ENCODE measurements at regions not wholly inside any gene's neighbourhood (a gene's known extent, or its start where the extent isn't known, plus 50 kb on each side); places are given as distances from the start of the nearest gene placed in this dataset.
"Not testable (repeated sequence)": the region's sequence is repeated elsewhere in the genome, so short reads cannot be mapped to it uniquely, and the experiment has no call there.

DNA sequence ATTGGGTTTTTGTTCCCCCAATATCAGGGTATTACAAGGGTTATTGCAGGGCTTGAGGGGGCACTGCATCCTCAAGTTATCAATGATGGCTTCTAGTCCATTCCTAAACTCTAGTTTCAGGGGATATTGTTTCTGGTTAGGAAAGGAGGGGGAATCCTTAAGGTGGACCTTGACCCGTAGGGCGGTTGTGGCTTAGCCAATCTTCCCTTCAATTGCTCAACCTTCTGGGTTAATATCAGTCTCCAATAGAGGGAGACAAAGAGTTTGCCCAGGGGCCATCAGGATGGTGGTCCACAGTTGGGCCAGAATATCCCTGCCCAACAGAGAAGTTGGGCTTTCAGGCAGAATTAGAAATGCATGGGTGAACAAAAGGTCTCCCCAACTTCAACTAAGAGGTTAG, 214.9 kb downstream of the BCHE start:
- DNase-seq = no peak

DNA sequence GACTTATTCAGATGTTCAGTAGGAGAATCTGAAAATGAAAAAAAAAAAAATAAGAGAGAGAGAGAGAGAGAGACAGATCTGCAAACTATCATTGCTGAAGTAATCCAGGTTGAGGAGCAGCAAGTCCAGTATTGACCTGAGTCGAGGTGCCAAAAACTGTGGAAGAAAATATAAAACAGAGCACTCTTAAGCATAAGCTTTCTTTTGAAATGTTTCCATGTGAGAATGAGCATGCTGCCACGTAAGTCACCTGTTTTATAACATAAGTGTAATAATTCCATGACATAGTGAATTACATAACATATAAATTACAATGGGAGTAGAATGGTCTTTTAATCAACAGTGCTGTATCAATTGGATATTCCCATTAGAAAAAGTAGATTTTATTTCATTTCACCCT, 218.2 kb downstream of the BCHE start:
- DNase-seq = no peak

DNA sequence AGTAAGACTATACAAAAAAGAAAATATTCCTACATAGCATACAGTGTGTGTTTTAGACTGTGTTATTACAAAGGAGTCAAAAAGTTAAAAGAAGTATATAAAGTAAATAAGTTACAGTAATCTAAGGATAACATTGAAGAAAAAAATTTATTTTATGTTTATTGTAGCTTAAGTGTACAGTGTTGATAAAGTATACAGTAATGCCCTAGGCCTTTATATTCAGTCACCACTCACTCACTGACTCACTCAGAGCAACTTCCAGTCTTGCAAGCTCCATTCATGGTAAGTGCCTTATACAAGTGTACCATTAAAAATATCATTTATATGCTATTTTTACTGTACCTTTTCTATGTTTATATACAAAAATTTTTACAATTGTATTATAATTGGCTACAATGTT, 220.1 kb downstream of the BCHE start:
- no peak for DNase-seq

DNA sequence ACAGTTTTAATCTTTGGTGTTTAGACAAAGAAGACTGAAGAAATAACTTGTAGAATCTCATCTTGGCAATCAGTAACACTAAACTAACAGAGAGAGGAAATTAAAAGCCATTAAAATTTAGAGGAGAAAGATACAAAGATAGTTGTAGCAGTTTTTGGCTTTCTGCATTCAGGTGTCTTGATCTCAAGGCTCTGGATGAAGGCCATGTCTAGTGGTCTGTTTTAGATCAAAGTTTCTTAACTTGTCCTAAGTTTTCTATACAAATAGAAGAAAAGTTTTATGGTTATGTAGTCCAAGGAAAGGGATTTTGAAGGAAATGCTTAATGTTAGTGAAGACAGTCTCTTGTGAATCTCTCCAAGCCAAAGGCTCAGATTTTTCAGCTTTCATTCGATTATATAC, 222.9 kb downstream of the BCHE start:
- no peak for DNase-seq

DNA sequence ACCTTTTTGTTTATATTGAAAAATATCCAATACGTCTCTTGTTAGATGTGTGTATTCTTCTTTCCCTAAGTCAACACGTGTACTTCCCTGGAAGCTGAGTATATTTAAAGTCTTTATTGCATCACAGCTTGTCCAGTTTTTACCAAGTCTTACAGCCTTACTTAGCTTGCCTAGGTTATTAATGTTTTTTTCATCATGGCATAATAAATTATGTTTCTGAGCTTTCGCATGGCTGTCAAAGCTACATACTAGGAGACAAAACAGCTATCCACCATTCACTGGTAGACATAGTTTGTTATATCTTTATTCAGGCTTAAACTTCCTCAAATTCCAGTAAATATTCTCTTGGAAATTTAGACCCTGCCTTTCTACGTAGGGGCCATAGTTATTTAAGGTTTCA, 224.2 kb downstream of the BCHE start:
- no peak for DNase-seq

DNA sequence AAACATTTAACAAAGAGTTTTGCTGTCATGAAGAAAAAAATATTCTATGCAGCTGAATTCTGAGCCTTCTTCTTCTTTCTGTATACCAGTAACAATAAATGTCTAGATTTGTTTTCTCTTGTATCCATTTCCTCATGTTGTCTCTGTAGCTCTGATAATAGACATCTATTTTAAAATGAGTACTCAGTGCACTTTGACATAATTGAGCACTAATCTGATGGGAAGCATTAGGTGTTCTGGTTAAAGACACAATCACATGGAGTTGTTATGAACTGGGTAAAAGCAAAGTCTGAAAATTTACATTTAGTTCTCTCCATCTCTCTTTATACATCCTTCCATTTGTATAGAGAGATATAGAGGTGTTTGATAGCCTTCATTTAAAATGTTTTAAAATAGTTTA, 230.0 kb downstream of the BCHE start:
- DNase-seq = no peak

DNA sequence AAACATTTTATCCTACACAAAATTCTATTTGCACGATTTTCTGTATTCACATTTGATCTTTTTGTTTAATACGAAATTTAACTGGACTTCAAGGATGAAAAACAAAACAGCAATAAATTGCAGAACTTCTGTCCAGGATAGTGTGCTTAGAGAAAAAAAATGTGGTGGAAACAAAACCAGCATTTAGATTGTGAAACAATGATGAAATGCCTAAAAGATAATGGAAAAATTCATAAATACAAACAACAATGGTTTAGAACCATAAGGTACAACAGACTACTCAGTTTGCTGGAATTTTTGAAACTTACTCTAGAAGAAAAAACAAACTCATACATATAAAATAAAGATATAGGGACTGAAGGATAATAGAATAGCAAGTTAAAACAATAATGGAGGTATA, 234.0 kb downstream of the BCHE start:
- DNase-seq = no peak

DNA sequence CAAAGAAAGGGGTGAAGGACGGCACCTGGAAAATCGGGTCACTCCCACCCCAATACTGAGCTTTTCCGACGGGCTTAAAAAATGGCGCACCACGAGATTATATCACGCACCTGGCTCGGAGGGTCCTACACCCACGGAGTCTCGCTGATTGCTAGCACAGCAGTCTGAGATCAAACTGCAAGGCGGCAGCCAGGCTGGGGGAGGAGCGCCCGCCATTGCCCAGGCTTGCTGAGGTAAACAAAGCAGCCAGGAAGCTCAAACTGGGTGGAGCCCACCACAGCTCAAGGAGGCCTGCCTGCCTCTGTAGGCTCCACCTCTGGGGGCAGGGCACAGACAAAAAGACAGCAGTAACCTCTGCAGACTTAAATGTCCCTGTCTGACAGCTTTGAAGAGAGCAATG, 264.7 kb downstream of the BCHE start:
- DNase-seq = not testable (repeated sequence)

DNA sequence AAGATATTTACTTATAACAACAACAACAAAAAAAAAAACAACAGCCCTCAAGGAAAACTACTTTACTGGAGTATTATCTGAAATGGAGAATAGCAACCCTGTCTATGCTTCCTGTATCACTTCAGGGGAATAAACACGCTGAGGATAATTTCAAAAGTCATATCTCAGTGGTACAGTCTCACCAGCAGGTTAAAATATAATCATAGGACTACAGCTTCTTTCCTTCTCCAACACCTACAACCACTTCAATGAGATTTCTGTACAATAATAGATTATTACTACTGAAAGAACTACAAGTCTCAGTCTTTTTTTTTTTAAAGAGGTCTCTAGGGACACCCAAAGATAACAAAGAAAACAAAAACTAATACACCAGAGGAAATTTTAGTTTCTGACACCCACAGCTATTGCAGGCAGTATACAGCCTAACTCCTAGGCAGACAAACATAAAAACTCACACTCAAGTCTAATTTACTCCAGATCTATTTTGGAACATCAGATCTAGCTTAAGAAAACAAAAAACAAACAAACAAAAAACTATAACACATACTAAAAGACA, 268.2 kb downstream of the BCHE start:
- DNase-seq = no peak

DNA sequence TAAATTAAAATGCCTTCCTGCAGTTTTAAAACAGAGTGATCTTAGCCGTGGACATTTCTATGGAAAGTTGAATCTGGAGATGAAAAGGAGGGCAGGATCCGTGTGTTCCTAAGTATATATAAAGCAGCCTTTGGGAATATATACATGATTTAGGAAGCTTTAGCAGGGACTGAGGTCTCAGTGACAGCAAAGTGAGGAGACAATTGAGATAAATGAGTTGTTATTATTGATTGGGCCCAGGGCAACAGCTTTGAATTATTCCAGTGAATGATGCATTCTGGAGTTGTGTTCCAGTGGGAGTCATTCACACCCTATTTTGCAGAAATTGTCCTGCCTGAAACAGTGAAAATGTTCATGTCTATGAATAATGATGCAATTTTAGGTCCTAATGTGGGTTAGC, 281.4 kb downstream of the BCHE start:
- DNase-seq = no peak

DNA sequence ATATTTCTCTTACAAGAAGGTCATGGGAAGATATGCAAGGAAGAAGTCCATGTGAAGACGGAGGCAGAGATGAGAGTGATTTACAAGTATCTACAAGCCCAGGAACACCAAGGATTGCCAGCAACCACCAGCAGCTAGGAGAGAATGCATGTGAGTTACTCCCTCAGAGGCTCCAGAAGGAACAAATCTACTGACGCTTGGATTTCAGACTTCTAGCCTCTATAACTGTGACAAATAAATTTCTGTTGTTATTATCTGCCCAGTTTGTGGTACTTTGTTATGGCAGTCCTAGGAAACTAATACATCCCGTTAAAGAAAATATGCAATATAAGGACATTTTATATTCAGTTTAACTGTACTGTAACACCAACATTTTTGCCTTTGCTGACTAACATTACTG, 283.9 kb downstream of the BCHE start:
- DNase-seq = no peak

DNA sequence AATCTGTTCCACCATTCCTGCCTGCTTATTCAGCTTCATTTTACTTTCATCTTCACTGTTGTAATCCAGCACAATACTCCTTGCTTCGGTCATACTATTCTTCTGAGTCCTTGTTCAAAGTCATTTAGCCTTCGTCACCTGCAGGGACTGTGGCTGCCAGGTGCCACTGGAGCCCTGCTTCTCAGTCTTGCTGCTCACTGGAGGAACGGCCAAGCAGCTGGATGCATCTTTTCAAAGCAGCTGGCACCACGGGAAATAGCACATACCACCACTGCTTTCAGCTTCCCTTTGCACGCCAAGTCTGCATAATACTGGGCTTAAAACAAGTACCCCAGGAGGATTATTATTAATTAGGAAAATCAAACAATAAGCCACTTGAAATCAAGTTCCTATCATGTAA, 287.6 kb downstream of the BCHE start:
- DNase-seq = no peak

DNA sequence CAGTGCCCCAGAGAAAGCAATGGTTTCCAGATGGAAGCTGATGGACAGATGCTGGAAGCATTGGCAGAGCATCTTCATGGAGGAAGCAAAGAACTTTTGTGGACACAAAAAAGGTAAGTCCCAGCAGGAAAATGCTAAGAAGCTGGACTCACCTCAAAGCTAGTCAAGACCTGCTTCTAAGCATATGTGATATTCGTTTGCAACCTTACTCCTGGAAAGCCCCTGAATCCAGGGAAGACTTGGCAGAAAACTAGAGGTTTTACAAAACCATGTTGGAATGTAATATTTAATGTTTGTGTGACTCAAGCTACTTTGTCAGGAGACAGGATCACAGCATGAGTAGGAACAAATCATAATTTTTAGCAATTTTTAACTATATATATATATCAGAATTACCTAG, 288.2 kb downstream of the BCHE start:
- DNase-seq = no peak

DNA sequence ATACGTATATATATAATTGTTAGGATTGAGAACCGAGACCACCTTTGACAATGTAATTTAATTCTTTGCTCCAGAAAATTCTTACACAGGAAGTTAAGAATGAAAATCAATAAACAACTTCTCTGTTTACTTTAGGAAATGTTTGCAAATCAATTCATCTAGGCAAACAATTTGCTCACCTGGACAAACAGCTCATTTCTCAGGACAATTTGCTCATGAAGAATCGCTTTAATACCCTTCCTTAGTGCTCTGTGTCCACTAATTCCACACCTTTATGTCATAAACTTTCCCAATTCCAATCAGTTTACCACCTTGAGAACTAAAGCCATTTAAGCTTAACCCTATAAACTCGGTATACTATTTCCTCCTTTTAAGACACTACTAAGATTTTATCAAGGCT, 292.2 kb downstream of the BCHE start:
- DNase-seq = no peak

DNA sequence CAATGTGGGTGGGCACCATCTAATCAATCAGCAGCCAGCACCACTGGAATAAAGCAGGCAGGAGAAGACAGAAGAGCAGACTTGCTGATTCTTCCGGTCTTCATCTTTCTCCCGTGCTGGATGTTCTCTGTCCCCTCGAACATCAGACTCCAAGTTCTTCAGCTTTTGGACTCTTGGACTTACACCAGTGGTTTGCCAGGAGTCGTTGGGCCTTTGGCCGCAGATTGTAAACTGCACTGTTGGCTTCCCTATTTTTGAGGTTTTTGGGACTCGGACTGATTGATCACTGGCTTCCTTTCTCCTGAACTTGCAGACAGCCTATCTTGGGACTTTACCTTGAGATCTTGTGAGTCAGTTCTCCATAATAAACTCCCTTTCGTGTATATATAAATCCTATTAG, 292.8 kb downstream of the BCHE start:
- DNase-seq = no peak

DNA sequence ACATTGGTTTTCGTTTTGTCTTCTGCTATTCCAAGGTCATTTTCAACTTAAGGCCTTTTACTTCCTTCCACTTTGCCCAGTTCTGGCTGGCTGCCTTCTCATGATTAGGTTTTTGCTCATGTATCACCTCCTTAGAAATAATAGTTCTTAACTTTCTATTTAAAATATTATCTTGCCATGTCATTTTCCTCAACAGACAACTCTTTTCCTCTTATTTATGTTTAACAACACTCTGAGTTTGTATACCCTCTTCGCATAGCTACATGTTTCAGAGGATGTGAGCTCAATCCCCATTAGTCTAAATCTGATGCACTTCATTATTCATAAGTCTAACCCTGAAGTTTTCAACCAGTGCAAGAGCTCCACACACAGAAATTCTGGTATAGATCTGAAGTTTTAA, 299.1 kb downstream of the BCHE start:
- DNase-seq = no peak

DNA sequence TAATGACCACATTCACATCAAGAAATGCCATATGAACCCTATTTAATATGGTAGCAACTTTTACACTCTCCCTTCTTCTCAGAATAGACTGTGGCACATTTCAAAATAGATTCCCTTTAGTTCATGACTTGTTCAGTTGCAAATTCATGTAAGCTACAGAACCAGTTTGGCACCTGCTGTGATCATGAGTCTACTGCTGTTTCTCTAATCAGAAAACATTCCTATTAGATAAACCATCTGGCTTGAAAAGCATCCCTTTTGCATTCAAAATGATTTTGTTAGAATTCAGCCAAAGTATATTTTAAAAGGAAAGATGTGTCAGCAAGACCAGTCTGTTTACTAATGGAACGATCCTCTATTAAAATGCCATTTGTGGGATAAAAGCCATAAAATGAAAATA, 304.4 kb downstream of the BCHE start:
- no peak for DNase-seq

DNA sequence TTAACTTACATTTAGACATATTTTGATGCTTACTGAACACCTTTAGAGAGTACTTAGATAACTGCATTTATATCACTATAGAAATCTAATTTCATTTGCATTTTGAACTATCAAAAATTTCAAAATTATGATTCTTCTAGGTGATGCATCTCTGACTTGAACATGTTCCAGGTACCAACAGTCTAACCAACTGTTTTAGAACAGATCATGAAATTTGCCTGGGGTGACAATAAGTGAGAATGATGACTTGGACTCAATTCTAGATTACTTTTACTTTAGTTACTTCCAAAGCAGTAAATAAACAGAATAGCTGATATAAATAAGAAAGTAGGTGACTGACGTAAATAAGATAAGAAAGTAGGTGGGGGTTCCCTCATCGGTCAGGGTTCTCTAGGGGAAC, 307.8 kb downstream of the BCHE start:
- DNase-seq = no peak

DNA sequence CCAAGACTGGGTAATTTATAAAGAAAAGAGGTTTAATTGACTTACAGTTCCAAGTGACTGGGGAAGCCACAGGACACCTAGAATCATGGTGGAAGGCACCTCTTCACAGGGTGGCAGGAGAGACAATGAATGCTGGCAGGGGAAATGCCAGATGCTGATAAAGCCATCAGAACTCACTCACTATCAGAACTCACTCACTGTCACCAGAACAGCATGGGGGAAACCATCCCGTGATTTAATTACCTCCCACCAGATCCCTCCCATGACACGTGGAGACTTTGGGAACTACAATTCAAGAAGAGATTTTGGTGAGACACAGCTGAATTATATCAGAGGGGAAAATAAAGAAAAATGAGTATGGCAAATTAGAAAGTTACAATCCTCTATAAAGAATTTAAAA, 310.9 kb downstream of the BCHE start:
- DNase-seq = no peak

DNA sequence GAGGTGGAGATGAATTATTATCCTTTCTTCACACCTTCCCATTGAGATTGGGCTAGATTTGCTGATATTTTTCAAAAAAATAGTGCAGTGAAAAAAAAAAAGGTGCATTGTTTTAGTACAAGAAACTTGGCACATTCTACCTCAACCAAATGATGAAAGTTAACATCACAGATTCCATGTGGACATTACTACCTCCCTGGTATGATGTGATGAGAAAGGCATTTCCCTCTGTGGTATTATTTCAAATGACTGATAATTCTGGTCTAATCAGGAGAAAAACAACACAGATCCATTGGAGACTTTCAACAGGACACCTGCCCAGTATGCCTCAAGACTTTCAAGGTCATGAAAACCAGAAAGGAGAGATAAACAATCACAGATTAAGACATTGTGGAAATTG, 313.4 kb downstream of the BCHE start:
- no peak for DNase-seq

DNA sequence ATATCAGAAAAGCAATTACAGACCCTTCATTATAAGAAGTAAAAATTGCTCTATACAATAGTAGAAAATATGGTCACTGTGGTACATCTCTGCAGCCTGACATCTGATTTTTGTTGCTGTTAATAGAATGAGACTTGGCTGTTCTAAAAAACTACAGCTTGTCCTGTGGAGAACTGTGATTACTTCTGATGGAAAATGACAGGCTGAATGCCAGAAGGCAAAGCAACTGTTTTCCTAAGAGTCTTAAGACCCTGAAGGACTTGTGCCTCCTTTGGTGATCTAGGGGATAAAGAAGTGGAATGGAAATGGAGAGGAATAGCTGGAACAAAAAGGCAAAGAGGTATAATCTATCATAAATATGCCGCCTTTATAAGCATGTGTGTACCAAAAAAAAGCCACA, 314.8 kb downstream of the BCHE start:
- DNase-seq = no peak

DNA sequence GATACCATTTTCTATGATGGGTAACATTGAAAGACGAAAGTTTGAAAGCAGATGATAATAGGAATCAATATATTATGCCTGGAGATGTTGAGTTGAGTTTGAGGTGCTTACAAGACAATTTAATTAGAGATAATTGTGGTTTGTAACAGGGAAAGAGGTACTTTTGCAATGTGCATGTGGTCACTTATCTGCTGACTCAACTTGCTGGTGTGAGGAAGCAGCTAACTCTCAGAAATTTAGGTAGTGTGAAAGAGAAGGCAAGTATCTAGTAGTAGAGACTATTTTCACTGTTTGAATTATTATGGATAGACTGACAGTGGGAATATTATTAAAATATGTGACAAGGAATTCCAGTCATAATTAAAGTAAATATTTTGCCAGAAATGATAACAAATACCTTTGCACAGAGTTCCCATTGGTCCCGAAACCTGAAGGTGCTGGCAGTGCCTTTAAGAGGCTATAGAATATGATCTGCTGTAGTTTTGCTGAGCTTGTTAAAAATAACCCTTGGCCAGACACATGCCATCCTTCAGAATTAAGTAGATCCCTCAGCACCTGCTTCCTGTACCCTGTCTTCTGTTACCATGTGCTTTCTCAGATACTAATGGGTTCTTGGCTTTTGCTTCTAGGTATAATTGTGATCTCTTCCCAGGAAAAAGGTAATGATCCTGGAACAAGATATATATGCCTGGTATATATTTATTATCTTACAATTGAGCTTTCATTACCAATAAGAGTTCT, 315.9 kb downstream of the BCHE start:
- no peak for DNase-seq

DNA sequence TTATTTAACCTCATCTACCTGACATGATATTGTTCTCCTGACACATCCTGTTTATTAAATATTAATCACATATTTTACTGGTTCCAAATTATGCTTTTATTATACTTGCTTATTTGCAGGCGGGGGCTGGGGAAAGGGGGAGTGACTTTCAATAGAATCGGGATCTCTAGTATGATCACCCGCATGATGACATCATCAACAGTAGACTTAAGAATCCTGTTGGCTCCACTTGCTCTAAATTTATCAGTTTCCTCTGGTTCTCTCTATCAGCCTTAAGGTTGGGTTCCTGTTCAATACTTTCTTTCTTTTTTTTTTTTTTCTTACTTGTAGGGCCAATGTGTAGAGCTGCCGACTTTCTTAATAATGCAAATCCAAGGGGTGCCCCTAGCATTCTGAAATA, 317.5 kb downstream of the BCHE start:
- no peak for DNase-seq

DNA sequence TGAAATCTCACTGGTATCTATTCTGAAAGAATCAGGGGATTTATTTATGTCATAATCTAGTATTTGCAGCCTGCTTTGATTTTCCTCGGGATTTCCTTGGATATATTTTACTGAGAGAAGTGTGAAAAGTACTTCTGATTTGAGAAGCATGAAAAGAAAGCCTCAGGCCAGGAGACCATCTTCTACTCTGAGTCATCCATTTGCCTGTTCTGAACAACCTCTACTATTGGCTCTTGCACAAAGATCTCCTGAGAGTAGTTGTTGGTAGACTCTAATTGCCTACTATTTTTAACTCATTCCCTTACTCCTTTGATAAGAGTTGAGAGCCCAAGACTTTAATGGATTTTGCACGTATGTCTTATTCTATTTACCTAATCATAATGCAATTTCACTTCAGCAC, 318.9 kb downstream of the BCHE start:
- DNase-seq = no peak

Data from 8988T (cell line).